Activated naive CD8-positive, alpha-beta T cell treated with anti-CD3 and anti-CD28 coated beads, Interleukin-2, amount 50 U/mL, for 16 hours (primary cell): ENCODE measurements at regions not wholly inside any gene's neighbourhood (a gene's known extent, or its start where the extent isn't known, plus 50 kb on each side); places are given as distances from the start of the nearest gene placed in this dataset.
"Not testable (repeated sequence)": the region's sequence is repeated elsewhere in the genome, so short reads cannot be mapped to it uniquely, and the experiment has no call there.

ENCODE experiments used
- DNase-seq: peaks from one replicate; pipeline ENCODE4 v3.0.0-alpha.2; 2020; ENCODE audit warnings: low read depth, low spot score

- DNase-seq: no peak
Observed at GRCh38 chr22:26804911-26805539, 147.6 kb downstream of the MIAT start.

GRCh38 chr22:26806445-26807175, 149.2 kb downstream of the MIAT start:
- DNase-seq: no peak

- DNase-seq: no peak
Observed at GRCh38 chr22:26811647-26811992, 154.2 kb downstream of the MIAT start.

GRCh38 chr22:26812731-26813130, 155.3 kb downstream of the MIAT start:
- DNase-seq: no peak

- DNase-seq: no peak
Observed at GRCh38 chr22:26816726-26817125, 159.3 kb downstream of the MIAT start.

GRCh38 chr22:26817926-26818325, 160.5 kb downstream of the MIAT start:
- DNase-seq: no peak

GRCh38 chr22:26821854-26822253, 164.5 kb downstream of the MIAT start:
- no peak for DNase-seq

GRCh38 chr22:26822313-26822712, 164.9 kb downstream of the MIAT start:
- no peak for DNase-seq

GRCh38 chr22:26823966-26824365, 166.6 kb downstream of the MIAT start:
- DNase-seq: no peak

GRCh38 chr22:26825960-26826935, 168.9 kb downstream of the MIAT start:
- no peak for DNase-seq

GRCh38 chr22:26827611-26828010, 170.2 kb downstream of the MIAT start:
- no peak for DNase-seq

- no peak for DNase-seq
Observed at GRCh38 chr22:26828311-26828710, 170.9 kb downstream of the MIAT start.

GRCh38 chr22:26830837-26831236, 173.4 kb downstream of the MIAT start:
- no peak for DNase-seq

GRCh38 chr22:26835023-26835422, 177.6 kb downstream of the MIAT start:
- no peak for DNase-seq

GRCh38 chr22:26835929-26836528, 178.6 kb downstream of the MIAT start:
- no peak for DNase-seq

- DNase-seq: no peak
Observed at GRCh38 chr22:26837784-26838470, 180.5 kb downstream of the MIAT start.

- DNase-seq: no peak
Observed at GRCh38 chr22:26838471-26838825, 181.1 kb downstream of the MIAT start.

GRCh38 chr22:26839216-26839615, 181.8 kb downstream of the MIAT start:
- no peak for DNase-seq

GRCh38 chr22:26840770-26841169, 183.4 kb downstream of the MIAT start:
- not testable (repeated sequence) for DNase-seq

- no peak for DNase-seq
Observed at GRCh38 chr22:26842103-26842502, 184.7 kb downstream of the MIAT start.

- no peak for DNase-seq
Observed at GRCh38 chr22:26845021-26845743, 187.8 kb downstream of the MIAT start.
